Testis (tissue), 2 donors: ENCODE measurements at regions not wholly inside any gene's neighbourhood (a gene's known extent, or its start where the extent isn't known, plus 50 kb on each side); places are given as distances from the start of the nearest gene placed in this dataset.

Experiments used
- CTCF ChIP-seq, 3 experiments: fragments of 450-650 bp in 2 of 3; fragments of 200-600 bp in 1 of 3; sonication (generic) in 1 of 3; IDR thresholded peaks; one replicate each; pipeline ENCODE4 v1.5.1; 2016 to 2019; ENCODE audit warnings: antibody characterized with exemption in 3 of 3, mild to moderate bottlenecking in 2 of 3, moderate library complexity in 1 of 3
- POLR2A ChIP-seq: fragments of 450-650 bp; IDR thresholded peaks from one replicate; pipeline ENCODE4 v1.6.1; 2017; ENCODE audit warnings: antibody characterized with exemption, mild to moderate bottlenecking, moderate library complexity

- no peak for TF ChIP-seq CTCF (IDR thresholded peaks at IDR 0.05)
- TF ChIP-seq POLR2A, result no peak
Measured at GRCh38 chr20:6341491-6341890, 218.7 kb upstream of the FERMT1 start.
